HG02759 (cell line): ENCODE measurements at regions not wholly inside any gene's neighbourhood (a gene's known extent, or its start where the extent isn't known, plus 50 kb on each side); places are given as distances from the start of the nearest gene placed in this dataset.
A peak's percentile ranks its signal among the peaks of the same experiment; 100 is the strongest.

ENCODE experiments used
- ATAC-seq: cut with Tn5 transposase; IDR thresholded peaks from one replicate; pipeline ENCODE4 v1.9.1; 2021; ENCODE audit warnings: mild to moderate bottlenecking, moderate library complexity; ENCODE audit not compliant: unreplicated experiment

DNA sequence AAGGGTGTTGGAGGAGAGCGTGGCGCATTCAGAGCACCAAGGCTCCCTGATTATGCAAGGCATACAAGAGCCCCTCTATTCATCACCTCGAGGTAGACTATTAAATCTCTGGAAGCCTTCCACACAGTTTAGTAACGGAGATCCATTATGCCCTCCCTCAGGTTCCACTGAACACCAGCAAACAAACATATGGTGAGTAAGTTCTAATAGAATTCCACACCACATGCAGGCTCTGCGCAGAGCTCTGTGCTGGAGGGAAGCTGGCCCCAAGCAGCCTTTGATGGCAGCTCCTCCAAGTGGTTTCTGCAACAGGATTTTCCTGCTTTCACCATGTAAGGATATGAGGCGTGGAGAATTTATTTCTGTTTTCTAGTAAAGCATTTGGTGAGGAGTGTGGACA lies 238.6 kb downstream of the C1D start:
- no peak for ATAC-seq

DNA sequence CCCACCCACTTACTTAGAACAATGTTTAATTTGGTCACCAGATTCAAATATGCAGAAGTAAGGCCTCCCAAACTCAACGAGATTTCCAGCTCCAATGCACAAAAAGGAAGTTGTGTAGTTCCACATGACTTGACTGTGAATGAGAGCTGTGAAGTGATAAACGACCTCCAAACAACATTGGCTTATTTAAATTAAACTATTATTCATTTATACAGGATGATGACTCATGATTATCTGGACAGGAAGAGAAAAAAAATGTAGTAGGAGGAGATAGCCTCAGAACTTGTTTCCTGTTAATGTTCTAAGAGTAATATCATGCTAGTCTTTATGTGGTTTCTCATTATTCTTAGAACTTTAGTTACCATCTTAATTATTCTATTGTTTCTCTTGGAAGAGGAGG lies 237.3 kb downstream of the C1D start:
- no peak for ATAC-seq

DNA sequence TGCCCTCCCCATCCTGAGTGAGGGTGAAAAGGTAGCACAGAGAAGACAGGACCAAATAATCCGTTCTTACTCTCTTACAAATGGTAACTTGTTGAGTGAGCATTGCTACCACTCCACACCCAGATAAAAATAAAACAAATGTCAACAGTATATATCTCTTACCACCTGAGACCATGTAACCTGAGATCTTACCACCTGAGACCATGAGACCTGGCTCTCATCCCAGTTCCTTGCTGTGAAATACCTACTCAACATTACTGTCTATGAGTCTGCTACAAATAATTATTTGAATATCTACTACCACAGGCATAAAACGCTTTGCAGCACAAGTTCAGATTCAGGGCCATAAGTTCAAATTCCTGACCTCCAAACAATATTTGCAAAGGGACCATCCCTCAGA lies 234.7 kb downstream of the C1D start:
- no peak for ATAC-seq

DNA sequence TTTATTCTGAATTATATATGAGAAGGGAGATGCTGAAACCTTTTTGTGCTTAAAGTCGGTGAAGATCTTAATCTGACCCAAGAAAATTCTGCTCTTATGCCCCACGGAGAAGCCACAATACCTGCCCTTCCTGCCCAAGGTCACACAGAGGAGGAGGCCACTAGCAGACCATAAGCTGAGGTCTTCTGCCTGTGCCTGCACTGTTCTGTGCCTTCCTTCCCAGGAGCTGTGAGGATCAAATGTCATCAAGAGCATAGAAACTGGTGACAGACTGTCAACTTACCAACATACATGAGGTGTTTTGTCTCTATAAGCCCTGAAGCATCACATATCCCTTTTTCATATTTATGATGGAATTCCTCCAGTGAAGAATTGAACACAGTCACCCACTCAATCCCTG lies 233.3 kb downstream of the C1D start:
- no peak for ATAC-seq

DNA sequence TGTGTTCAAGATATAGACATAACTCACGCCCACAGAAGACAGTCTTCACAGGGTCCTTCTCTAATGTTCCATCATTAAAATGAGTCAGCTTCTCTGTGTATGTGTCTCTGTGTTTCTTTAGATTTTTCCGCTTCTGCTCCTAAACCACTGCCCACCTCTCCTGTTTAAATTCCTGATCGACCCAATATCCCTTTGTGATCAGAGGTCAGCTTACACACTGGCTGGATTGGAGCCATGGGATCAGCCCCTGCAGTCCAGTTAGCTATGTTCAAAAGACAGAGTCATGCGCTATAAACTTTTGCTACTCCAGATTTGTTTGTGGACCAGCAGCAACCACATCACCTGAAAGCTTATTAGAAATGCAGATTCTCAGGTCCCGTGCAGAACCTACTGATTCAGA lies 229.2 kb downstream of the C1D start:
- no peak for ATAC-seq

DNA sequence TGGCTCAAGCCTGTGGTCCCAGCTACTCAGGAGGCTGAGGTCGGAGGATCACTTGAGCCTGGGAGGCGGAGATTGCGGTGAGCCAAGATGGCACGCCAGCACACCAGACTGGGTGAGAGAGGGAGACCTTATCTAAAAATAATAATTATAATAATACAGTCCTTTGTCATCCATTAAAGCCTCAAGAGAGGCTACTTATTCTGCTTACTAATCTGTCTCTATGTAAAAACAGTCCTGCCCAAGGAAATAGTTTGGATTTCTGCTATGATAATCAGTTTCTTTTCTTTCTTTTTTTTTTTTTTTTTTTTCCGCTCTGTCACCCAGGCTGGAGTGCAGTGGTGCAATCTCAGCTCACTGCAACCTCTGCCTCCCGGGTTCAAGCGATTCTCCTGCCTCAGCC lies 228.3 kb downstream of the C1D start:
- no peak for ATAC-seq

DNA sequence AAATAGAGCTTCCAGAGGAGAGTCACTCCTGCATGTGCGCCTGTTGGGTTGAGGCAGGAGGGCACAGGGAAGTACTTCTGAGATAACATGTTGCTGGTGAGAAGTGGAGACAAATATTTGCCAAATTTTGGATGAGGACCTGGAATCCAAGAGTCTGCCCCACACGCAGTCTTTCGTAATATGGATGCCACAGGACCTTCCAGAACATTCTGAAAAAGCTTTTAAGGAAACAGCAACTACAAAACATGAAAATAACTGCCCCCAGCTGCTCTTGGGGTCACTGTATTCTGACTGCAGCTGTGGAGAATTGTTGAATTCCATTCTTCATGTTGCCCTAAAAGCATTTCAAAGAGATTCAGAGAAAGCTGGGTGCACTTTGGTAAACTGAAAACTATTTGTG lies 227.5 kb downstream of the C1D start:
- ATAC-seq = no peak

DNA sequence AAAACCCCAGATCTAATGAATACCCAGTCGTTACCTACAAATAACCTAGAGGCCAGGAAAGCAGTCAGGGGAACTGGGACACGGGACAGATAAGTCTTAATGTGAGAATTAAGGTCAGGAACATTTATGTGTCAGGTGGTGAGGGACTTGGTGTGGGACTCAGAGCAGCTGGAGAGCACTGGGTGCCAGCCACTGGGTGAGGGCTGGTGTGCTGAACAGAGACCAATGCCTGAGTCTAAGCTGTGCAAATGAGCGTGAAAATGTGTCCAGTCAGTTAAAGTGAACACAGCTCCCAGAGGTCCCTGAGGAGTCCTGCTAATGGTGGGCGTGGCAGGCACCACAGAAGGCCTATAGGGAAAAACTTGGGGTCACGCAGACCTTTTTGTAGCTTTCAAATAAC lies 225.9 kb downstream of the C1D start:
- no peak for ATAC-seq

DNA sequence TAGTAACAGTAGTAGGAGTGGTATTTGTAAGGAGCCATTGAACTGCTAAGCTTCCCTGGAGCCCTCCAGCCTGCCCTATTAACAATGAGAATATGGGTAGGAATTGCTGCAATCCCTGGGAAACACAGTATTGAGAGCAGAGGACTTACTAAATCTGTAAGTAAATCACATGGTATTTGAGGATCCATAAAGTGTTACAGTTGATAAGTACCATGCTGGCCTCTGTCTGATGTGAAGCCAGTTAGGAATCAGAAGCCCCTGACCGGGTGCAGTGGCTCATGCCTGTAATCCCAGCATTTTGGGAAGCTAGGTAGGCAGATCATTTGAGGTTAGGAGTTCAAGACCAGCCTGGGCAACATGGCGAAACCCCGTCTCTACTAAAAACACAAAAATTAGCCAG lies 224.6 kb downstream of the C1D start:
- no peak for ATAC-seq

DNA sequence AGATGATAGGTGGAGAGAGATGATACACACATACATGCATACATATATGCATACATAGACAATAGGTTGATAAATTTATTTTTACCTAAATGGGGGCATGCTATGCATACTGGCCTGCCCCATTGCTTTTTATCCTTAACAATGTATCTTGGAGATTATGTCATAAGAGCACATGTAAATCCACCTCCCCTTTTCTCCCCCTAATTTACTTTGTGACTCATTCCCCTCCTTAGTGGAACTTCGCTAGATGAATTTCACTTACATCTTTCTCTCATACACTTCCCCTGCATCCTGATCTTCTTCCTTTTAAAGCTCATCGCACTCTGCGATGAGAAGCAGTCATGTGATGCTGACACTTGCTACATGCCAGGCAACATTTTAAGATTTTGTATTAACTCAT lies 223.6 kb downstream of the C1D start:
- ATAC-seq = no peak

DNA sequence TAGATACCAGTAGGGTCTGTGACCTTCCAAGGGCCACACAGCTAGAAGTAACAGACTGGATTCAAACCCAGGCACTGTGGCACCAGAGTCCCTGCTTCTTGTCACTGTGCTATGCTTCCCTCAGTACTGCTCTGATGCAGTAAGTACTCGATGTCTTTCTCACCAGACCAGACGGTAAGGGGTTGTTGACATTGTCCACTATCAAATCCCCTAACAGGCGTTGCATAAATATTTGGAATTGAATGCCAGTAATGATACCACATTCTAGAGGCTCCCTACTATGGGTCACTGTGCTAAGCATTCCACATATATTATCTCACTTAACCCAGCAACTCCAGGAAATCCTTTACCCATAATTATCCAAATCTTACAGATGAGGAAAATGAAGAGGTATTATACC lies 223.1 kb downstream of the C1D start:
- no peak for ATAC-seq

DNA sequence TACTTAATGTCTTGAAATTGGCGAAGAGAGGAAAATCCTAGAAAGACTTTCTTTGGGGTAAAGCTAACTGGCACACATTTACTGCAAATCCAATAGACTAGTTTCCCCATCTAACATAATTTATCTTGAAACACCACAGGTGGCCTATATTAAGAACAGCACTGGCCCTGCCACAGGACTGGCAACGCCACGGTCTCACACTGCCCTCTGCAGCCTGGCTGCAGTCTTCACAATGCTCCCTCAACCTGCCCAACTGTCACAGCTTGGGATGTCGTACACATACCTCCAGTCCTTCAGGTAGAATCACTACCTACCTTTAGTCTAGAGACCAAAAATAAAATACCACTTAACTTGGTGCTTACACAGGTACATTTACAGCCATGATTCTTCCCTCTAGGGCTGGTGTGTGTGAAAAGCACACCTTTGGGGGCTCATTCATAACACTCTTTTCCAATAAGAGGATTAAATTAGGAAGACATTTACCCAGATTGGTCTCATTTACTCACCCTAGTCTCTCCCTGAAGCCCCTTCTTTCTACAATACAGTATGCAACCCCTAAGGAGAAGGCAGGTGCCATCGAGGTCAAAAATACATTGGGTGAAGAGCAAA lies 222.2 kb downstream of the C1D start:
- peak; percentile 89 for ATAC-seq

DNA sequence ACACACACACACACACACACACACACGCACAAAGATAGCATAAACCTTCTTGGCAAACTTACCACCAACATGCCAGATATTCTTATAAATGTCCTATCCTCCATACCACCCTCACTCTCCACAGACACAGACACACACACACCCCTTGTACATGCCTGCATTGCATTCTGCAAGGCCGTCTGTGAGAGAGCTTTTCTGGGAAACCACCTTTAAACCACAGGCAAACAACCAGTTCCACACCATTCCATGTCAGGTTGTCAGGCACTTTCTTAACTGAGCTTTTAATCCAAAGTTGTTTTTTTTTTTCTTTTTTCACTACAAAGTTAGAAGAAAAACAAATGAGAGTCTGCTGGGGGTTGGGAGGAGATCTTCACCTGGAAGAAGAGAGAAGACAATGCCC lies 221.1 kb downstream of the C1D start:
- ATAC-seq = no peak

DNA sequence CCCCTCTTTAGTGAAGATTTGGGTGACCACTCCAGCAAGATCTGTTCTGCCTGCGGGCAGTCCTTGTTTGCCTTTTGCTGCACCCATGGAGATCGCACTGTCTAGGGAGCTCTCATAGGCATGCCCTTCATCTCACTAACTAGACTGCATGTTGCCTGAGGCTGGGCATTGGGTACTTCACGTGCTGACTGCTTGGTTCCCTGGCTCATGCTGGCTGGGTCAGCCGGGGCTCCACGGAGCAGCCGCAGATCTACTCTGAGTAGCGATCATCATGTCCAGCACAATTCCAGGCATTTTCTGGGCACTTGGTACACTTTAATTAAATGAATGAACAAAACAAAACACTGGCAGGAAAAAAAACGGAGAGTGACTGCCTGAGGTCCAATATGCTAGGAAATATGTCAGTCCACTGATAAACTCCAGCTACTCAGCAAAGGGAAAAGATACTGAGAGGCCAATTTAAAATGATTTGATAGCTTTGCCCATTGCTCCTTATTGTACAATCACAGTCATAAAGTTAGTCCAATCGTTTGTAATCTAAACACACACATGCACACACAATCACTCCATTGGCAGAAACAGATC lies 220.3 kb downstream of the C1D start:
- no peak for ATAC-seq

DNA sequence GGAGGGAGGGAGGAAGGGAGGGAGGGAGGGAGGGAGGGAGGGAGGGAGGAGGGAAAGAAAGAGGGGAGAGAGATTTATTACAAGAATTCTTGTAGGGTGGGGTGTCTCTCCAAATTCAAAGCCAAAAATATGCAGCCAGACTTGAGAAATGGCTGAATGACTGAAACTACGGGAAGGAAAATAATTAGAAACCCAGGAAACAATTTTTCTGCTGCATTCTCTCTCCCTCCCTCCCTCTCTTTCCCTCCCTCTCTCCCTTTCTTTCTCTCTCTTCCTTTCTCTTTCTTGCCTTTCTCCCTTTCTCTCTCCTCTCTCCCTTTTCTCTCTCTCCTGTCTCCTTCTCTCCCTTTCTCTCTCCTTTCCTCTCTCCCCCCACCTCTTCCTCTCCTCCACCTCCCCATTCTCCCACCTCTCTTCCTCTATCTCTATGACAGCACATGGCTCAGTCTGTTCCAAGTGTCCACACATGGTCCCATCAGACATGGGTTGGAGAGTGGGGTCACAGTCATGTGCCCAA lies 218.7 kb downstream of the C1D start:
- no peak for ATAC-seq

DNA sequence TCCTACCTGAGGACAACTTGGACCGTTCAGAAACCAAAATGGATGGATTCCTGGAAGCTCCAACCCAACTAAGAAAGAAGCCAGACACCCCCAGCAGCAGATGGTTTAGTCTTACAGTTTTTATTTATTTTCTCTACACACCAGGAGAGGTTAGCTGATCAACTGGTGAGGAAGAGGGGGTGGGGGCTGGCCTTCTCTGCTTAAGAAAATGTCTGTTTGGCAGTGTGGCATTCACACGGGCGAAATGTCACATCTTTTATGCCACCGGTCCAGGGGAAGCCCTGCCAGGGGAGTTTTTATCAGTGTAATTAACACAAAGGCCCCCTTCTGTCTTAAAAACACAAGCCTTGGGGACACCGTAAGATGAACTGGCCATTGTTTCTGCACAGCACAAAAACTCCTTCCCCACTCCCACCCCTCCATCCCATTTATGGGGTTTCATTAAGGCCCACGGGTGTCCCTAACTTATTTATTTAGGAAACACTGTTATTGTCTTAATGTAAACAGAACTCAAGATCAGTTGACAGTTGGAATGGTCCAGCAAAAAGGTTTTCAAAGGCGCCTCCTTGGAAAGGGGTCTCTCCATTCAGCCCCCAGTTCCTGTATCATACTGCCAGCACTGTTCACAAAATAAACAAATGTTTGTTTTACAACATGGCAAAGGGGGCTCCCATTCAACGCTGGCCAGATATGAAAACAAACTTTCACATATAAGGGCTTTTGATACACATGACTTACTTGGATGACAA lies 217.0 kb downstream of the C1D start:
- ATAC-seq = no peak

DNA sequence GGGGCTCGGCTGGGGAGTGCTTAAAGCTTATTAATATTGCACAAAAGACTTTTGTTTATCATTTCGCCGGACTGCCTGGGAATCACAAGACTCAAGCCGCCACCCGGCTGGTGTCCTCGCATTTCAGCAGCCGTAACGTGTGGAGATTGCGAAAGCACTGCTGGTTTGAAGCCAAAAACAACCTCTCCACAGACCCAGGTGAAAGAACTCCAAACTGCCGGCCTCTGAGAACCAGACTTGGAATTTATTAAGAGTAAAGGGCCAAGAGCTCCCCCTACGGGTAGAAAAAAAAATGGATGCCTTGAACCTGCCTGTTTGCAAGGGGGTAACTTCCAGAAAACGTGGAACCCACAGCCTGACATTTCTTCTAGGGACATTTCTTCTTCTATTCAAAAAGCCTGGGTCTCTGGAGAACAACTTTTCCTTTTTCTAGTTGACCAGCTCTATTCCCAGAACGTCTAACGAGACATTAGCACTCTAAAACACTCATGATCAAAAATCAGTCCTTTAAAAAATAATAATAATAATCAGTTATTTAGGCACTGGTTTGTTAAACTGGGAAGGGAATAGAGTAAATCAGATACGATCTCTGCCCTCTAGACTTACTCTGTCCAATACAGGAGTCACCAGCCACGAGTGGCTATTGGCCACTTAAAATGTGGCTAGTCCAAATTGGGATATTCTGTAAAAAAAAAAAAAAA lies 216.3 kb downstream of the C1D start:
- ATAC-seq = no peak

DNA sequence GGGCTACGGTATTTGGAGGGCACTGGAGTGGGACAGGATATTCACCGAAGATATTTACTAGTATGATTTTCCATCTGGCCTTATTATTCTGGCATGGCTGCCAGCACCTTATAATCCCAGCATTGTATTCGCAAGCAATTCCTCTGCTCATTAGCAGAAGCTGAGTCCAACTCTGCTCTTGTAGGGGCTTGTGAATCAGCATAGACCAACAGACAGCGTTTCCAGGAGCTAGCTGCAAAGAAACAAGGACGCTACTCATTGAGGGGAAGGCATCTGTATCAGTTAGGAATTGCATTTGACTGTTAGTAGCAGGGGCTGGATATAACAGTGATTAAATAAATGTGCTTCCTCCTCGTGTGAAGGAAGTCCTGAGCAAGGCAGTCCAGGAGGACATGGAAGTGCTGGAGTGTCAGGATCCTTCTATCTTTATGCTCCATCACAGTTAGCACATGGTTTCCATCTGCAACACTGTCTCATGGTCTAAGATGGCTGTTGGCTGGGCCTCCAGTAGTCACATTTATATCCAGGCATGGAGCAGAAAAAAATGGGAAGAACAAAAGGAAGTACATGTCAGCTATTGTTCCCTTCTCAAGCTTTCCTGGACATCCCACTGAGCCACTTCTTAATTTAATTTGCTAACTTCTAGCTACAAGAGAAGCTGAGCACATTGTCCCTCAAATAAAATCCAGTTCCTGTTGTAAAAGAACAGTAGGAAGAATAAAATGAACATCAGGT lies 214.1 kb downstream of the C1D start:
- no peak for ATAC-seq

DNA sequence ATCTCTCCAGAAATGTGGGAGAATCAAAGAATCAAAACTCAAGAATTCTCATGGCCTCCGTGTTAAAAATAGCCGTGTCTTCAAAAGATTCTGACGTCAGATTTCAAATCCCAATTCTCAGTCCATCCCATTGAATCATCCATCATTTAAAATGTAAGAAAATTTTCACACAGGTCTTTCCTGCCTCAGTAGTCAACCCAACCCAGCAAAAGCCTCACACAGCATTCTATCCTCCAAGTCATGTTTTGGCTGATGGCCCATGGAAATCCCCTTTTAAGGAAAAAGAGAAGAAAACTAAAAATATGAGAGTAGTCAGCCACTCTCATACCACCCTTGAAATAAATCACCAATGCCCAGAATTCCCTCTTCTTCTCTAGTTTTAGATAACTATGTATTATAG lies 211.8 kb downstream of the C1D start:
- ATAC-seq = no peak

DNA sequence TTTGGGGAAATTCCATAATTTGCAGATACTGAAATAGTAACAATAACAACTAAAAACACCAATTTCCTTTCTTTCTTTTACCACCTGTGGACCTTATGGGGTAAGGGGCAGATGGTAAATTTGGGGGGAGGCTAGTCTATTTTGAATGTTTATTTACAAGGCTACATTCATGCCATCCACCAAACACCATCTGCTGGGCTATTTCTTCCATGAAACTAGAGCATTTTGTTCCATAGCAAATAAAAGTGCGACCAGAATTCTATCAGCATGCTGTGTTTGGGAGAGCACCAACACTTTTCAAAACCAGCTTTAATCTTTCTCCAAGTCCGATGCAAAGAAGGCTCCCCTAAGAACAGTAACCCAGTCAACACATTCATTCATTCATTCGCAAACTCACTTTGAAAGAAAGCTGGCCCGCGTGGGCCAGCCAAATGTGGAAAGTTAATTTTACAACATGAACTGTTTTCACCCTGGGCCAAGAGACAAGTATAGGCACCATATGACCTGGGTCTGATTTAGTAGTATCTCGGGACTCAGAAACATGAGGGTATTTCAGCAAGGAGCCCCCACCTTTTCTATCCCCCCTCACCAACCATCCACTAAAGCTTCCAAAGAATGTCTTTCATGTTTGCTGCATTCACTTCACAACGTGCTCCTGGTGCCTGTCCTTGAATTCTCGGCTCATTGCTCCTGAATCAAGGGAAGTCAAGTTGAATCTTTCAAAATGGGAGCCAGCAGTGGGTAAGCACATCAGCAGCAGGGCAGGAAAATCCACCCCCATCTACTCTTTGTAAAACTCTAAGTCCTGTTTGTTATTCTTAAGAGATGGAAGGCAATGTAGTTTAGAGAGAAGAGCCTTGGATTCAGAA lies 210.6 kb downstream of the C1D start:
- no peak for ATAC-seq
